Hematopoietic multipotent progenitor cell treated with erythropoietin and hydrocortisone succinate and interleukin-3 and kit ligand, for 15 days (in vitro differentiated cells): ENCODE measurements at regions not wholly inside any gene's neighbourhood (a gene's known extent, or its start where the extent isn't known, plus 50 kb on each side); places are given as distances from the start of the nearest gene placed in this dataset.

Experiments
- DNase-seq: peaks from one replicate; pipeline ENCODE4 v3.0.0-alpha.2; 2015; ENCODE audit warnings: low spot score

- DNase-seq: no peak
Measured at GRCh38 chr5:128591598-128592455, 53.8 kb upstream of the FBN2 start.

DNA sequence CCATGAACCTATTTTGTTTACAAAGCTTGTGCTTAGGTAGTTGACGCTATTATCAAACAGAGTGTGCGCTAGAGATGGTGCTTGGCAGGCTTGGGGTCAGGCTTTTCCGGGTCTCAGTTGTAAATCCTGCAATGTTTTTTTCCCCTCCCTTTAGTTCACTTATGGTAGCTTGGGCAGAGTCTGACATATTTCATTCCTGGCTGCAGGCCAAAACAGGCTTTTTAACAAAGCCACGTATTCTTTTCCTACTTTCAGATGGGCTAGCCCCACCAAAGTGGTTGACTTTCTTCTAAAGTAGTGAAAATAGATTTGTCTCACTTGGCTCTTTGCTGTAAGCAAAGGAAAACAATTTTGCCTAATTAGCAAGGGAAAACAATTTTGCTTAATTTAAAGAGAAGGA, 58.0 kb upstream of the FBN2 start:
- DNase-seq: no peak

- no peak for DNase-seq
Measured at GRCh38 chr5:128597156-128597555, 59.1 kb upstream of the FBN2 start.

DNA sequence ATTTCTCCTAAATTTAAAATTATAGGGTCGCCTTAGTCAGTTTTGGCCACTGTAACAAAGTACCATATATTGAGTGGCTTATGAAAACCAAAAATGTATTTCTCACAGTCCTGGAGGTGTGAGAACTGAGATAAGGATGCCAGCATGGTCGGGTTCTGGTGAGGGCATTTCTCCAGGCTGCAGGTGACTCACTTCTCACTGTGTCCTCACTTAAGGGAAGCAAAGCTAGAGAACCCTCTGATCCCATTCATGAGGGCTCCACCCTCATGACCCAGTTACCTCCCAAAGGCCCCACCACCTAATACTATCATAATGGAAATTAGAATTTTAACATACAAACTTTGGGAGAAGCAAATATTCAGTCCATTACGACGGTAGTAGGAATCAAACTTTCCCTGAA, 75.1 kb upstream of the FBN2 start:
- no peak for DNase-seq

- DNase-seq: no peak
Measured at GRCh38 chr5:128613766-128614165, 75.7 kb upstream of the FBN2 start.

DNA sequence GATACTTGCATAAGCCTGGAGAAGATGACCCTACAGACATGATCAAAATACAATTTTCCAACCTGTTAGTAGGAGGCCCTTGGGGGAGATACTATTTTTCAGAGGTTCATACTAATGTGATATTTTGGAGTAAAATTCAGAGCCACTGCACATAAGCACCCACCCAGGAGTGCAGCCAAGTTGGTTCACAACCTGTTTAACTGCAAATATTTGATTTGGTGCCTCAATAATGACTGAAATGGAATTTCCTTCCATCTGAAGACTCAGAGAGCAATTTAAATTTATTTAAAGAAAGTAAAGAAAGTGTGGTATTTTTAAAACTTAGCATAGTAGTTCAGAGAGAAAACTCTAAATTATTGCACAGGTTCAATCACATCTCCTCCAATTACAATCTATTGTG, 77.5 kb upstream of the FBN2 start:
- no peak for DNase-seq

GRCh38 chr5:128626536-128627090, 88.6 kb upstream of the FBN2 start:
- no peak for DNase-seq

GRCh38 chr5:128627939-128628338, 89.9 kb upstream of the FBN2 start:
- DNase-seq: no peak

DNA sequence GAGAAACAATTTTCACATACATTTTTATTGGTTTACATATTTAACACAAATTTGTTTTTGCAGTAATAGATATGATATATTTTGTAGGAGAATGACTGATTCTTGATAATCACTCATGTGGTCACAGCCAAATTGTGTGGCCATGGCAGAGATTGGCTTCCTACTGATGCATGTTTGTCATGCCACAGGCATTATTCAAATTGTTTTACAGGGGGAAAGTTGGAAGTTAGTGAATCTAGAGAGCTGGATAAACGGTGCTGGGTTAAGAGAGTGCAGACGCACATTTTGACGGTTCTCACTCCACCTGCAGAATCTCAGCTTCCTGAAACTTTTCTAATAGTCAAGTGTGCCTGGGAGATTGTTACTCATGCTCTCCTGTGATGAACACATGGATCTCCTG, 91.1 kb upstream of the FBN2 start:
- no peak for DNase-seq

- DNase-seq: no peak
Measured at GRCh38 chr5:128630121-128630520, 92.1 kb upstream of the FBN2 start.

GRCh38 chr5:128631771-128632170, 93.7 kb upstream of the FBN2 start:
- no peak for DNase-seq

GRCh38 chr5:128632264-128632663, 94.2 kb upstream of the FBN2 start:
- no peak for DNase-seq

DNA sequence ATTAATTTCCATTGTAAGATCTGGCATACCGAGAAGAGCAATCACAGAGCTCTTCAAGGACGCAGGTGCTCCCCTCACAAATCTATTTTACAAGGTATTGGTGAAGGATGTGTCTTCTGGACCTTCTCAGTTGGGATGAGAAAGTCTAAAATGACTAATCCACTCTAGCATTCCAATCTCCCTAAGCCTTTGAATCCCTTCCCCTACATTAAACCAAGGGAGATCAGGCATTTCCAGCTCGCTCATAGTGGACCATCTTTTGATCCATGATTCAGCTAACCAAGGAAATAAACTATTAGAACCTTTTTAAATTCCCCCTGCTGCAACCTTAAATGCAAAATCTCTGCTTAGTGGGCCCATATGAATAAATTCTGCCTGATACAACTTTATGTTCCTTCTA, 95.9 kb upstream of the FBN2 start:
- DNase-seq: no peak

- no peak for DNase-seq
Measured at GRCh38 chr5:128635379-128635778, 97.3 kb upstream of the FBN2 start.

GRCh38 chr5:128636361-128636760, 98.3 kb upstream of the FBN2 start:
- DNase-seq: no peak

DNA sequence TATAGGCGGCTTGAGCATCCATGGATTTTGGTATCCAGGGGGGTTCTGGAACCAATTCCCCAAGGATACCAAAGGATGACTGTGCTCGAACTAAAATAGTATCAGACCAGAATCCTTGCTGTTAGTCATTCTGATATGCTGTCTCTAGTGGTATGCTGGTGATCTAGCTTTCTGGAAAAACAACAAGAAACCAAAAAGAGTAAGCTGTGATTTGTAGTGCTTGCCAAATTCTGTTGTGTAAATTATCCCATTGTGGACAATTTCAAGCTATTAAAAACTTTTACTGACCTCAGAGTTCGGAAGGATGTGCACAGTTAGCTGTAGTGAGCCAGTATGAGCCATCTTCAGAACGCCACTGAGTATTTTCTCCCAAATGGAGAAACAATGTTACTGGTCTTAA, 99.0 kb upstream of the FBN2 start:
- no peak for DNase-seq

- DNase-seq: no peak
Measured at GRCh38 chr5:128641861-128642260, 103.8 kb upstream of the FBN2 start.

DNA sequence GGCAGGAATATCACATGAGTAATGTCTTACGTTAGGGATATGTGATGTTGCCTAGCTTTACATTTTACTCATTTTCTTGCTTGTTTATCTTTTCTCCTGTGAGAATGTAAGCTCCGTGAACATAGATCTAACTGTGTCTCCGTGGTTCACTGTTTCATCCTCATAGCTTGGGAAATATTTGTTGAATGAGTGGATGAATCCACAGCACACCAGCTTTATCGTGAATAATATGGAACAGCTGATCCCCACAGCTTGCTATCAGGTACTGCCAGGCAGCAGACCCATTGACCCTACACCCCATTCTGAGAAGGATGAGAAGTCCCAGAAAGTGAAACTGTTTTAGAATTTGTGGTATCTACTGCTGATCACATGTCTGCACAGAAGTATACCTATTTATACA, 106.8 kb upstream of the FBN2 start:
- no peak for DNase-seq

DNA sequence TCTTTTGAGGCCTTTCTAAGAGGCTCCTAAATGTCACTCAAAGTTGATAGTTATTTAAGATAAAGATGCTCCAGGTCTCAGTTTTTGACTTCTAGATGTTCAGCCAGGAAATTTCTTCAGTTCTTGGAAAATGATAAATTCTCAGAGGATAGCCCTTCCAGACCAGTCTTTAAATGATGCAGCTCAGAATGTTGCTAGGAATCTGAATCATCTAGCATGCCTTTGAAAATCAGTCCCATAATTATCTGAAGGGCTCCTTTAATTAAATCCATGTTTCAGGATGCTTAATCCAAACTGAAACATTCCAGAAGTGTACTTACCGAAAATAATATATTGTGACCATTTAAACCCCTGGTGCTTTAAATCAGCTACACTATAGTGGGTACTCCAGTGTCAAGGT, 107.5 kb upstream of the FBN2 start:
- no peak for DNase-seq

DNA sequence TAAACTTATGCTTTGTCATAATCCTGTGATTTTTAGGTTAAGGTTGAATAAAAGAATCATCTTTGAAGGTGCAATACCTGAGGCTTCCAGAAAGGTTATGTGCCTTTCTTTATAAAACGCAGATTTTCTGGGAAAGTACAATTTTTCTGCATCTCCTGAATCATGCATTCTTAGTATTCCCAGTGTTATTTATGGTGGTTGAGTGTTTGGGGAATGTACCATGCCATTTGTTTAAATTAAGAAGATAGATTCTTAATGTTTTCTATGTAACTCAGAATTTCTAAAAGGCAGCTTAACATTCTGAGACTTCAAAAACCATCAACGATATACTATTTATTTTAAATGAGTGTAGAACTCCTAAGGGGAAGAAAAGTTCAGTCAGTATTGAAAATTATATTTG, 108.1 kb upstream of the FBN2 start:
- DNase-seq: no peak

GRCh38 chr5:128649192-128649591, 111.1 kb upstream of the FBN2 start:
- no peak for DNase-seq

GRCh38 chr5:128662997-128663396, 125.0 kb upstream of the FBN2 start:
- no peak for DNase-seq

DNA sequence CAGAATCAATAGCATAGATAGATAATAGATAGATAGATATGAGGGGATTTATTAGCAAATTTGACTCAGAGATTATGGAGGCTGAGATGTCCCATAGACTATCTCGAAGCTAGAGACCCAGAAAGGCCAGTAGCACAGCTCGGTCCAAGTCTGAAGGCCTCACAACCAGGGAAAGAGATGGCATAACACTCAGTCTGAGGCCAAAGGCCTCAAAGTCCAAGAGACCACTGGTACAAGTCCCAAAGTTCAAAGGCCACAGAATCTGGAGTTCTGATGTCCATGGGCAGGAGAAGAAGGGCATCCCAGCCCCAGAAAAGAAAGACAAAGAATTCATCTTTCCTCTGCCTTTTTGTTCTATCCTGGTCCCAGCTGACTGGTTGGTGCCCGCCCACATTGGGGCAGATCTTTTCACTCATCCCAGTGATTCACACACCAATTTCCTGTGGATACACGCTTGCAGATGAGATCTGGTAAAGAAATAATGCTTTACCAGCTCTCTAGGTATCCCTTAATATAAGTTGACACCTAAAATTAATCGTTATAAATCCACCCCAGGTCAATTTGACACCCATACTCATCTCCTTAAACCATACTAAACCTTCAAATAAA, 127.8 kb upstream of the FBN2 start:
- no peak for DNase-seq

DNA sequence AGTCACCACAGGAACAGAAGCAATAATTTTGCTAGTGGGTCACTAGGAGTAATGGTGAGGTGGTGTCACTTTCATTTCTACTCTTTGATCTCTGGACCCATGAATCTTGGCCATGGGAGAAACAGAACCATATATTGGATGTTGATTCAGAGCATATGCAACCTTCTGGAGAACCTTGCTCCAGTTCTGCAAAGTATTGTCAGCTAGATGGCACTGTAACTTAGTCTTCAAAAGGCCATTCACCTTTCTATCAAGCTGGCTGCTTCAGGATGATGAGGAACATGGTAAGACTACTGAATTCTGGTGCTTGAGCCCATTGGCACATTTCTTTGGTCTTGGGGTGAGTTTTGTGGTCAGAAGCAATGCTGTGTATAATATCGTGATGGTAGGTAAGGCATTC, 129.1 kb upstream of the FBN2 start:
- no peak for DNase-seq
